ENCODE measurements at regions not wholly inside any gene's neighbourhood (a gene's known extent, or its start where the extent isn't known, plus 50 kb on each side); places are given as distances from the start of the nearest gene placed in this dataset.

GRCh38 chr15:31834654-31835053 lies 195.7 kb upstream of the CHRNA7 start:
- TF ChIP-seq, protein P1, sequence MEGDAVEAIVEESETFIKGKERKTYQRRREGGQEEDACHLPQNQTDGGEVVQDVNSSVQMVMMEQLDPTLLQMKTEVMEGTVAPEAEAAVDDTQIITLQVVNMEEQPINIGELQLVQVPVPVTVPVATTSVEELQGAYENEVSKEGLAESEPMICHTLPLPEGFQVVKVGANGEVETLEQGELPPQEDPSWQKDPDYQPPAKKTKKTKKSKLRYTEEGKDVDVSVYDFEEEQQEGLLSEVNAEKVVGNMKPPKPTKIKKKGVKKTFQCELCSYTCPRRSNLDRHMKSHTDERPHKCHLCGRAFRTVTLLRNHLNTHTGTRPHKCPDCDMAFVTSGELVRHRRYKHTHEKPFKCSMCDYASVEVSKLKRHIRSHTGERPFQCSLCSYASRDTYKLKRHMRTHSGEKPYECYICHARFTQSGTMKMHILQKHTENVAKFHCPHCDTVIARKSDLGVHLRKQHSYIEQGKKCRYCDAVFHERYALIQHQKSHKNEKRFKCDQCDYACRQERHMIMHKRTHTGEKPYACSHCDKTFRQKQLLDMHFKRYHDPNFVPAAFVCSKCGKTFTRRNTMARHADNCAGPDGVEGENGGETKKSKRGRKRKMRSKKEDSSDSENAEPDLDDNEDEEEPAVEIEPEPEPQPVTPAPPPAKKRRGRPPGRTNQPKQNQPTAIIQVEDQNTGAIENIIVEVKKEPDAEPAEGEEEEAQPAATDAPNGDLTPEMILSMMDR (IDR thresholded peaks at IDR 0.05), result no peak
- TF ChIP-seq EP300 (IDR thresholded peaks at IDR 0.05), result no peak
